CD4-positive, alpha-beta memory T cell (primary cell): ENCODE measurements at regions not wholly inside any gene's neighbourhood (a gene's known extent, or its start where the extent isn't known, plus 50 kb on each side); places are given as distances from the start of the nearest gene placed in this dataset.

ENCODE experiments used
- CTCF ChIA-PET: fragments of 350-600 bp; sonication (Branson Sonifier 250); formaldehyde crosslinking; loops from one replicate; lab custom pipeline; 2021; ENCODE audit warnings: inconsistent platforms; ENCODE audit not compliant: partially characterized antibody; lab: Charles Lee
- POLR2A ChIA-PET: fragments of 350-600 bp; sonication (Branson Sonifier 250); formaldehyde crosslinking; loops from one replicate; lab custom pipeline; 2021; ENCODE audit not compliant: partially characterized antibody; lab: Charles Lee
- DNase-seq, 5 donors: peaks; one replicate each; pipeline versions ENCODE4 v3.0.0 to v3.0.0-alpha.2; 2020 to 2022; ENCODE audit warnings: mixed read lengths in 1 of 5
- H3K27ac ChIP-seq: one replicate; pipeline ENCODE4 v1.7.0; 2013; ENCODE audit warnings: low read depth, low read length
- H3K27me3 ChIP-seq: 2 replicates; pipeline ENCODE4 v1.7.0; 2013; ENCODE audit warnings: mild to moderate bottlenecking, low read length, moderate library complexity; ENCODE audit not compliant: insufficient read depth
- H3K36me3 ChIP-seq: 2 replicates; pipeline ENCODE4 v1.7.0; 2013; ENCODE audit warnings: mild to moderate bottlenecking, low read length, moderate library complexity; ENCODE audit not compliant: insufficient read depth
- H3K4me1 ChIP-seq: 2 replicates; pipeline ENCODE4 v1.7.0; 2013; ENCODE audit warnings: mild to moderate bottlenecking, low read length, moderate library complexity; ENCODE audit not compliant: insufficient read depth
- H3K4me3 ChIP-seq, 2 donors: one replicate each; pipeline ENCODE4 v1.7.0; 2013; ENCODE audit warnings: low read length in 2 of 2, mild to moderate bottlenecking in 1 of 2
- H3K9me3 ChIP-seq, 2 donors: one replicate each; pipeline ENCODE4 v1.7.0; 2013; ENCODE audit warnings: low read length in 2 of 2, control low read depth in 1 of 2; ENCODE audit not compliant: control insufficient read depth in 1 of 2
- H3K27ac Mint-ChIP-seq, 7 donors: one replicate each; pipeline ENCODE4 v1.8.0; 2020 to 2021; ENCODE audit warnings: mixed read lengths in 7 of 7, mild to moderate bottlenecking in 6 of 7, inconsistent platforms in 3 of 7, moderate library complexity in 3 of 7
- H3K27me3 Mint-ChIP-seq, 2 donors: one replicate each; pipeline ENCODE4 v1.8.0; 2020 to 2021; ENCODE audit warnings: mixed read lengths in 2 of 2
- H3K36me3 Mint-ChIP-seq, 2 donors: one replicate each; pipeline ENCODE4 v1.8.0; 2020 to 2021; ENCODE audit warnings: mixed read lengths in 2 of 2, inconsistent platforms in 1 of 2, mild to moderate bottlenecking in 1 of 2
- H3K4me1 Mint-ChIP-seq, 4 donors: one replicate each; pipeline ENCODE4 v1.8.0; 2020 to 2021; ENCODE audit warnings: mixed read lengths in 4 of 4, mild to moderate bottlenecking in 1 of 4
- H3K4me3 Mint-ChIP-seq, 8 donors: one replicate each; pipeline ENCODE4 v1.8.0; 2020 to 2021; ENCODE audit warnings: mixed read lengths in 8 of 8, mild to moderate bottlenecking in 7 of 8, moderate library complexity in 6 of 8, inconsistent platforms in 3 of 8
- H3K9me3 Mint-ChIP-seq, 8 donors: one replicate each; pipeline ENCODE4 v1.8.0; 2020 to 2021; ENCODE audit warnings: mixed read lengths in 8 of 8, mild to moderate bottlenecking in 5 of 8, inconsistent platforms in 3 of 8, moderate library complexity in 1 of 8
- intact Hi-C: fragments of 100-400 bp; cut with micrococcal nuclease; formaldehyde crosslinking; loops from one replicate; pipeline ENCODE4 v1.15.1; 2023

DNA sequence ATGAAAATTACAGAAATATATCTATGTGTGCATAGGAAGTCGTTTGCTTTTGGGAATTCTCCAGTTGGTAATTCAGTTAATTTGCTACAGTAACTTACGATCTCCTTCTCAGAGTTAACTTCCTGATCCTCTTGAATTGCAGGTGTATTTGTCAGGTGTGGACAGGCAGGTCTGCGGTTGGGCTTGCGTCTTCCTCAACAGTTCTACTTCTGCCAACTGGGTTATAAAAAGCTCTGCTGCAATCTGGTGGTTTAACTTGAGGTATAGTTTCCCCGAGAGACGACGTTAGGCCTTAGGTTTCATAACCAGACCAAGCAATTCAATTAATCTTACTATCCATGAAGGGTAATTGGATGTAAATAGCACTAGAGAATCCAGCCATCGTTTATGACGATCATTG lies 88.2 kb downstream of the GABPA start:
- POLR2A ChIA-PET = no interaction called here
- intact Hi-C loops = no loop called here
- H3K4me1 ChIP-seq = no peaks in the 10 kb centered on the region
- H3K4me1 Mint-ChIP-seq = no peaks in the 10 kb centered on the region
- peaks cover 7 to 8% of the 10 kb centered on the region in 2 donors for H3K27me3 Mint-ChIP-seq
- no peak for DNase-seq
- H3K27ac Mint-ChIP-seq = no peak overlapping the region
- no peak overlapping the region for H3K4me3 ChIP-seq
- no peaks in the 10 kb centered on the region for H3K27me3 ChIP-seq
- no peak overlapping the region for H3K4me3 Mint-ChIP-seq
- H3K36me3 Mint-ChIP-seq = no peaks in the 10 kb centered on the region
- CTCF ChIA-PET = no interaction called here
- no peaks in the 10 kb centered on the region for H3K9me3 Mint-ChIP-seq
- H3K36me3 ChIP-seq = no peaks in the 10 kb centered on the region
- H3K9me3 ChIP-seq = no peaks in the 10 kb centered on the region
- H3K27ac ChIP-seq = no peak overlapping the region

DNA sequence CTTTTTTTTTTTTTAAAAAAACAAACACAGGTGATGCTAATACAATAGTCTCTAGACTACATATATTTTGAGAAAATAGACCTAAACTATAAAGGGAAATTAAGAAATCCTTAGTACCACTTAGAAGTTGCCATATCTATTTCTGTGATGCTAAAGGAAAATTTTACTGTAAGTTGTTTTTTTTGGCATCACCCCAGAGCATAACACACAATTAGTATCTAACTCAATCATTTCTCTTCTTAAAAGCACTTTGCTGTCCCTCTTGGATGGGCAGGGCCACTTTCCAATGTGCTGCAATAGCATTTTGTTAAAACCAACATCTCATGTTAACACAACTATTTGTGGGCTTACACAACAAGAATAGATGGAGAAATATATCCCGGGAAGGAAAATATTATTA lies 91.9 kb downstream of the GABPA start:
- Histone ChIP-seq H3K36me3 (no peaks in the 10 kb centered on the region), H3K4me3 (no peak overlapping the region), H3K27ac (no peak overlapping the region), H3K27me3 (no peaks in the 10 kb centered on the region), H3K9me3 (no peaks in the 10 kb centered on the region), H3K4me1 (no peaks in the 10 kb centered on the region)
- no peaks in the 10 kb centered on the region for H3K36me3 Mint-ChIP-seq
- no peak overlapping the region for H3K27ac Mint-ChIP-seq
- ChIA-PET POLR2A (interaction anchor here (0.7 kb wide), 1 partner anchor 130 kb away, joined by 4 read pairs; no protein-coding TSS in a partner anchor), CTCF (no interaction called here)
- H3K4me3 Mint-ChIP-seq = no peak overlapping the region
- intact Hi-C loops = no loop called here
- H3K9me3 Mint-ChIP-seq = no peaks in the 10 kb centered on the region
- H3K27me3 Mint-ChIP-seq = peaks cover 7 to 12% of the 10 kb centered on the region in 2 donors
- no peak for DNase-seq
- no peaks in the 10 kb centered on the region for H3K4me1 Mint-ChIP-seq

DNA sequence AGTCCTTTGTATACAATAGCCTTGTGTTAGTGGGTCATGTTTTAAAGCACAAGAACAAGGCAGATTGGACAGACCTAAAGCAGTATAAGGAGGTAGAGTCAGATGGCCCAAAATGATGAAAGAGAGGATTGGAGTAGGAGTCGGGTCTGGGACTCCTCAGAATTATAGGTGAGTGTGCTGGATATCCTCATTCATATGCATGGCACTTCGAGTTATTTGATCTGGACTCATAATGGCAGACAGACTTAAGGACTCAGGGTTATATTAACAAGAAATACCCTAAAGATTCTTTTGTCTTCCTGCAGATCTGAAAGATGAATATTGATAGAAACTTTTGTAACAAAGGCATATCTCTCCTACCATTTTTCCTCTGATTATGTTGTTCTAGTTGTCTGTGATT lies 92.7 kb downstream of the GABPA start:
- DNase-seq = no peak
- peaks cover 0 to 2% (median 0%) of the 10 kb centered on the region in 8 donors for H3K9me3 Mint-ChIP-seq
- H3K4me3 ChIP-seq = no peak overlapping the region
- H3K4me3 Mint-ChIP-seq = no peak overlapping the region
- H3K36me3 Mint-ChIP-seq = no peaks in the 10 kb centered on the region
- H3K27me3 ChIP-seq = no peaks in the 10 kb centered on the region
- H3K4me1 ChIP-seq = no peaks in the 10 kb centered on the region
- H3K9me3 ChIP-seq = no peaks in the 10 kb centered on the region
- POLR2A ChIA-PET = no interaction called here
- CTCF ChIA-PET = interaction anchor here (1.5 kb wide), 1 partner anchor 26 kb away, joined by 4 read pairs; no protein-coding TSS in a partner anchor
- intact Hi-C loops = no loop called here
- H3K27ac Mint-ChIP-seq = no peak overlapping the region
- H3K27ac ChIP-seq = no peak overlapping the region
- no peaks in the 10 kb centered on the region for H3K36me3 ChIP-seq
- no peaks in the 10 kb centered on the region for H3K4me1 Mint-ChIP-seq
- H3K27me3 Mint-ChIP-seq = peaks cover 9 to 13% of the 10 kb centered on the region in 2 donors
